Right lobe of liver (tissue), 6 donors: ENCODE measurements at regions not wholly inside any gene's neighbourhood (a gene's known extent, or its start where the extent isn't known, plus 50 kb on each side); places are given as distances from the start of the nearest gene placed in this dataset.

Experiments
- ATAC-seq, 4 donors: fragments of 200-7000 bp; cut with Tn5 transposase; one replicate each; pipeline ENCODE4 v1.9.1; 2020; ENCODE audit warnings: mild to moderate bottlenecking in 4 of 4, moderate library complexity in 4 of 4
- DNase-seq, 3 donors: peaks; one replicate each; pipeline ENCODE4 v3.0.0-alpha.2; 2020
- H3K27ac ChIP-seq, 3 donors: fragments of 200-600 bp; one replicate each; pipeline ENCODE4 v1.8.0; 2022
- H3K27me3 ChIP-seq, 2 donors: fragments of 200-600 bp; one replicate each; pipeline ENCODE4 v1.8.0; 2022
- H3K36me3 ChIP-seq, 4 donors: fragments of 200-600 bp; sonication (generic) in 1 of 4; one replicate each; pipeline versions ENCODE4 v1.5.1 to v1.8.0; 2017 to 2022; ENCODE audit warnings: control low read depth in 1 of 4
- H3K4me1 ChIP-seq, 4 donors: fragments of 200-600 bp; sonication (generic) in 1 of 4; one replicate each; pipeline versions ENCODE4 v1.5.1 to v1.8.0; 2017 to 2022; ENCODE audit warnings: control low read depth in 1 of 4
- H3K4me3 ChIP-seq, 3 donors: fragments of 200-600 bp; one replicate each; pipeline ENCODE4 v1.8.0; 2022
- H3K9me3 ChIP-seq, 4 donors: fragments of 200-600 bp; sonication (generic) in 1 of 4; one replicate each; pipeline versions ENCODE4 v1.5.1 to v1.8.0; 2017 to 2022; ENCODE audit warnings: control low read depth in 1 of 4
- CTCF ChIP-seq, 4 donors: fragments of 200-600 bp in 3 of 4; fragments of 450-650 bp in 1 of 4; IDR thresholded peaks; one replicate each; pipeline versions ENCODE4 v1.5.1 to v1.8.0; 2016 to 2022; ENCODE audit warnings: antibody characterized with exemption in 4 of 4, mild to moderate bottlenecking in 2 of 4
- POLR2A ChIP-seq: fragments of 450-650 bp; IDR thresholded peaks from one replicate; pipeline ENCODE4 v1.6.1; 2017; ENCODE audit warnings: antibody characterized with exemption, mild to moderate bottlenecking
- WGBS: methylation state at CpG from one replicate; pipeline ENCODE4 v1.1.6; 2018; ENCODE audit warnings: low coverage, low lambda C conversion rate; ENCODE audit not compliant: insufficient coverage; ENCODE audit errors: missing lambda C conversion rate; 5-methylcytosine and 5-hydroxymethylcytosine counted together
- intact Hi-C, 2 donors: fragments of 100-400 bp; cut with DNase I; formaldehyde crosslinking; loops; one replicate each; pipeline versions ENCODE4 v1.11.2 to v1.14.1; 2022
- donor health status: DM: no; HTN: yes; CAD: no.
- donor health status: DM: no; HTN: no; CAD: no.
- donor health status: DM: no; HTN: no; CAD: no.
- donor health status: DM: no; HTN: yes; CAD: no.
- donor health status: DM: no; HTN: yes; CAD: no.

- Histone ChIP-seq H3K36me3 (no peaks in the 10 kb centered on the region), H3K4me3 (no peak overlapping the region), H3K9me3 (no peaks in the 10 kb centered on the region), H3K27ac (no peak overlapping the region), H3K27me3 (no peaks in the 10 kb centered on the region), H3K4me1 (no peaks in the 10 kb centered on the region)
- DNase-seq: no peak
- TF ChIP-seq POLR2A: no peak
- no peak for TF ChIP-seq CTCF (IDR thresholded peaks at IDR 0.05)
- ATAC-seq: no peak
- WGBS: 56% methylated on average over 1 of the region's 1 CpG
- intact Hi-C loops: no loop called here
Measured at GRCh38 chr6:113187661-113188060, 669.5 kb upstream of the MARCKS start.

GRCh38 chr6:113188962-113189361 is 668.2 kb upstream of the MARCKS start:
- no peak overlapping the region for H3K27ac ChIP-seq
- ATAC-seq: no peak
- no peaks in the 10 kb centered on the region for H3K4me1 ChIP-seq
- H3K36me3 ChIP-seq: no peaks in the 10 kb centered on the region
- WGBS: 74% methylated on average over 4 of the region's 4 CpGs
- no peak overlapping the region for H3K4me3 ChIP-seq
- intact Hi-C loops: no loop called here
- H3K27me3 ChIP-seq: no peaks in the 10 kb centered on the region
- H3K9me3 ChIP-seq: no peaks in the 10 kb centered on the region
- no peak for DNase-seq
- no peak for TF ChIP-seq POLR2A

GRCh38 chr6:113190170-113190569 is 667.0 kb upstream of the MARCKS start:
- no peaks in the 10 kb centered on the region for H3K27me3 ChIP-seq
- 100% methylated on average over 2 of the region's 2 CpGs for WGBS
- intact Hi-C loops: no loop called here
- no peak overlapping the region for H3K4me3 ChIP-seq
- TF ChIP-seq CTCF (IDR thresholded peaks at IDR 0.05): no peak
- TF ChIP-seq POLR2A: no peak
- no peaks in the 10 kb centered on the region for H3K36me3 ChIP-seq
- no peaks in the 10 kb centered on the region for H3K9me3 ChIP-seq
- H3K4me1 ChIP-seq: no peaks in the 10 kb centered on the region
- H3K27ac ChIP-seq: no peak overlapping the region
- DNase-seq (no peak), ATAC-seq (no peak)

DNA sequence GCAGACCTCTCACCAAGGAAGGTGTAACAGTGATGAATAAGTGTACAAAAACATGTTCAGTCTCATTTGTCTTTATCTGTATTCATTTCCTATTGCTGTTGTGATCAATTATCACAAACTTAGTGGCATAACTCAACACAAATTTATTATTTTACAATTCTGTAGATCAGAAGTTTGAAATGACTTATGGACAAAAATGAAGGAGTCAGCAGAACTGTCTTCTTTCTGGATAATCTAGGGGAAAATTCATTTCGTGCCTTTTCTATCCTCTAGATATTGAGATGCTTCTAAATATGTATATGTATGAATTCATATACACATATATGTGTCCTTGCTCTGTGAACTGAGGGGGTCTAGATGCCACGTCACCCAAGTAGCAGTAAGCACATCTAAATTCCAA is 663.1 kb upstream of the MARCKS start:
- Histone ChIP-seq H3K36me3 (no peaks in the 10 kb centered on the region), H3K9me3 (no peaks in the 10 kb centered on the region), H3K27me3 (no peaks in the 10 kb centered on the region), H3K27ac (no peak overlapping the region), H3K4me3 (no peak overlapping the region), H3K4me1 (no peaks in the 10 kb centered on the region)
- no peak for TF ChIP-seq POLR2A
- TF ChIP-seq CTCF (IDR thresholded peaks at IDR 0.05): no peak
- DNase-seq (no peak), ATAC-seq (no peak)
- intact Hi-C loops: no loop called here
- WGBS: 33% methylated on average over 2 of the region's 2 CpGs

- Histone ChIP-seq H3K27me3 (no peaks in the 10 kb centered on the region), H3K36me3 (no peaks in the 10 kb centered on the region), H3K4me3 (no peak overlapping the region), H3K27ac (no peak overlapping the region), H3K9me3 (no peaks in the 10 kb centered on the region), H3K4me1 (no peaks in the 10 kb centered on the region)
- DNase-seq (no peak), ATAC-seq (no peak)
- intact Hi-C loops: no loop called here
- WGBS: 56% methylated on average over 4 of the region's 4 CpGs
- no peak for TF ChIP-seq CTCF (IDR thresholded peaks at IDR 0.05)
- no peak for TF ChIP-seq POLR2A
Measured at GRCh38 chr6:113202852-113203714, 654.1 kb upstream of the MARCKS start.
